ENCODE measurements at regions not wholly inside any gene's neighbourhood (a gene's known extent, or its start where the extent isn't known, plus 50 kb on each side); places are given as distances from the start of the nearest gene placed in this dataset.
A peak's percentile ranks its signal among the peaks of the same experiment; 100 is the strongest.

GRCh38 chr2:175478096-175478768 lies 296.7 kb upstream of the ATP5MC3 start:
- BruUV-seq (replicated peaks): no TSS peak
- H3K27me3 Mint-ChIP-seq (ENCODE audit: unreplicated experiment): no peaks in the 10 kb centered on the region

GRCh38 chr2:175476948-175477347 lies 295.4 kb upstream of the ATP5MC3 start:
- TF ChIP-seq, protein P1, sequence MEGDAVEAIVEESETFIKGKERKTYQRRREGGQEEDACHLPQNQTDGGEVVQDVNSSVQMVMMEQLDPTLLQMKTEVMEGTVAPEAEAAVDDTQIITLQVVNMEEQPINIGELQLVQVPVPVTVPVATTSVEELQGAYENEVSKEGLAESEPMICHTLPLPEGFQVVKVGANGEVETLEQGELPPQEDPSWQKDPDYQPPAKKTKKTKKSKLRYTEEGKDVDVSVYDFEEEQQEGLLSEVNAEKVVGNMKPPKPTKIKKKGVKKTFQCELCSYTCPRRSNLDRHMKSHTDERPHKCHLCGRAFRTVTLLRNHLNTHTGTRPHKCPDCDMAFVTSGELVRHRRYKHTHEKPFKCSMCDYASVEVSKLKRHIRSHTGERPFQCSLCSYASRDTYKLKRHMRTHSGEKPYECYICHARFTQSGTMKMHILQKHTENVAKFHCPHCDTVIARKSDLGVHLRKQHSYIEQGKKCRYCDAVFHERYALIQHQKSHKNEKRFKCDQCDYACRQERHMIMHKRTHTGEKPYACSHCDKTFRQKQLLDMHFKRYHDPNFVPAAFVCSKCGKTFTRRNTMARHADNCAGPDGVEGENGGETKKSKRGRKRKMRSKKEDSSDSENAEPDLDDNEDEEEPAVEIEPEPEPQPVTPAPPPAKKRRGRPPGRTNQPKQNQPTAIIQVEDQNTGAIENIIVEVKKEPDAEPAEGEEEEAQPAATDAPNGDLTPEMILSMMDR (IDR thresholded peaks at IDR 0.05; ENCODE audit: unreplicated experiment): no peak
- CTCF ChIA-PET: no interaction called here
- DNase-seq: no peak
- no peaks in the 10 kb centered on the region for H3K27me3 Mint-ChIP-seq (ENCODE audit: unreplicated experiment)
- H3K27ac Mint-ChIP-seq (ENCODE audit: unreplicated experiment): no peak overlapping the region
- no TSS peak for BruUV-seq (replicated peaks)
- no peak overlapping the region for H3K4me3 Mint-ChIP-seq (ENCODE audit: low read depth, unreplicated experiment)
- H3K36me3 Mint-ChIP-seq (ENCODE audit: insufficient read depth, unreplicated experiment): no peaks in the 10 kb centered on the region
- peaks cover 22% of the 10 kb centered on the region for H3K4me1 Mint-ChIP-seq (ENCODE audit: low read depth, unreplicated experiment)
- H3K9me3 Mint-ChIP-seq (ENCODE audit: low read depth, unreplicated experiment): peaks cover 4% of the 10 kb centered on the region
- intact Hi-C loops (cut with micrococcal nuclease; ENCODE audit: unreplicated experiment): no loop called here

More at GRCh38 chr2:175478096-175478768, 296.7 kb upstream of the ATP5MC3 start:
- intact Hi-C loops (cut with micrococcal nuclease; ENCODE audit: unreplicated experiment): no loop called here
- Mint-ChIP-seq H3K4me3 (ENCODE audit: low read depth, unreplicated experiment) (no peak overlapping the region), H3K9me3 (ENCODE audit: low read depth, unreplicated experiment) (no peaks in the 10 kb centered on the region), H3K4me1 (ENCODE audit: low read depth, unreplicated experiment) (peaks cover 22% of the 10 kb centered on the region), H3K27ac (ENCODE audit: unreplicated experiment) (peak overlapping the region; percentile 12), H3K36me3 (ENCODE audit: insufficient read depth, unreplicated experiment) (no peaks in the 10 kb centered on the region)
- CTCF ChIA-PET: interaction anchor here (0.6 to 0.8 kb wide), 3 partner anchors 10 to 152 kb away, joined by 3 to 8 read pairs (median 3); no protein-coding TSS in a partner anchor
- peak; percentile 68 for DNase-seq
- TF ChIP-seq, protein P1 (IDR thresholded peaks at IDR 0.05; ENCODE audit: unreplicated experiment): no peak

DNA sequence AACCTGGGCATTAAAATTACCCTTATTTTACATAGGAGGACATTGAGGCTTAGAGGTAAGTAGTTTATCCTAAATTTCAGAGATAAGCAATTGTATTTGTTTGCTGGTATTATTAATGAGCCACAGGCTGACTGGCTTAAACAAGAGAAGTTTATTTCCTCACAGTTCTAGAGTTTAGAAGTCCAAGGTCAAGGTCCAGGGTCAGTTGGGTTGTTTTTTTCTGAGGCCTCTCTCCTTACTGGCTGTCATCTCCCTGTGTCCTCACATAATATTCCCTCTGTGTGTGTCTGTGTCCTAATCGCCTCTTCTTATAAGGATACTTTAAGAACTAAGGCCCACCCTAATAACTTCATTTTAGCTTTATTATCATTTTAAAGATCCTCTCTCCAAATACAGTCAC lies 294.9 kb upstream of the ATP5MC3 start:
- CTCF ChIA-PET: no interaction called here
- Mint-ChIP-seq H3K27ac (ENCODE audit: unreplicated experiment) (no peak overlapping the region), H3K36me3 (ENCODE audit: insufficient read depth, unreplicated experiment) (no peaks in the 10 kb centered on the region), H3K4me3 (ENCODE audit: low read depth, unreplicated experiment) (no peak overlapping the region), H3K27me3 (ENCODE audit: unreplicated experiment) (no peaks in the 10 kb centered on the region), H3K4me1 (ENCODE audit: low read depth, unreplicated experiment) (peaks cover 22% of the 10 kb centered on the region), H3K9me3 (ENCODE audit: low read depth, unreplicated experiment) (peaks cover 4% of the 10 kb centered on the region)
- intact Hi-C loops (cut with micrococcal nuclease; ENCODE audit: unreplicated experiment): no loop called here
- DNase-seq: no peak
- TF ChIP-seq, protein P1 (IDR thresholded peaks at IDR 0.05; ENCODE audit: unreplicated experiment): no peak
- BruUV-seq (replicated peaks): no TSS peak

GRCh38 chr2:175475130-175475529 lies 293.6 kb upstream of the ATP5MC3 start:
- Mint-ChIP-seq H3K27me3 (ENCODE audit: unreplicated experiment) (no peaks in the 10 kb centered on the region), H3K4me1 (ENCODE audit: low read depth, unreplicated experiment) (peaks cover 25% of the 10 kb centered on the region), H3K4me3 (ENCODE audit: low read depth, unreplicated experiment) (no peak overlapping the region), H3K9me3 (ENCODE audit: low read depth, unreplicated experiment) (peaks cover 4% of the 10 kb centered on the region), H3K27ac (ENCODE audit: unreplicated experiment) (no peak overlapping the region), H3K36me3 (ENCODE audit: insufficient read depth, unreplicated experiment) (no peaks in the 10 kb centered on the region)
- CTCF ChIA-PET: no interaction called here
- TF ChIP-seq, protein P1 (IDR thresholded peaks at IDR 0.05; ENCODE audit: unreplicated experiment): no peak
- intact Hi-C loops (cut with micrococcal nuclease; ENCODE audit: unreplicated experiment): no loop called here
- BruUV-seq (replicated peaks): no TSS peak
- DNase-seq: no peak
